ENCODE measurements at regions not wholly inside any gene's neighbourhood (a gene's known extent, or its start where the extent isn't known, plus 50 kb on each side); places are given as distances from the start of the nearest gene placed in this dataset.

- ATAC-seq = no peak
- Histone ChIP-seq H3K4me1 (no peaks in the 10 kb centered on the region), H3K27me3 (no peaks in the 10 kb centered on the region), H3K4me3 (no peak overlapping the region), H3K36me3 (no peaks in the 10 kb centered on the region), H3K27ac (no peak overlapping the region), H3K9me3 (peaks cover 0 to 18% of the 10 kb centered on the region in 2 donors)
- no peak for DNase-seq
- TF ChIP-seq CTCF (IDR thresholded peaks at IDR 0.05) = no peak
- intact Hi-C loops (cut with DNase I) = no loop called here
Measured at GRCh38 chr3:190989218-190989617, 126.7 kb upstream of the GMNC start.

GRCh38 chr3:190988102-190988501, 125.6 kb upstream of the GMNC start:
- intact Hi-C loops (cut with DNase I) = no loop called here
- DNase-seq = no peak
- no peak overlapping the region for H3K4me3 ChIP-seq
- H3K9me3 ChIP-seq = peaks cover 0 to 18% of the 10 kb centered on the region in 2 donors
- ATAC-seq = no peak
- H3K27ac ChIP-seq = no peak overlapping the region
- no peak for TF ChIP-seq CTCF (IDR thresholded peaks at IDR 0.05)
- no peaks in the 10 kb centered on the region for H3K27me3 ChIP-seq
- no peaks in the 10 kb centered on the region for H3K4me1 ChIP-seq
- no peaks in the 10 kb centered on the region for H3K36me3 ChIP-seq

DNA sequence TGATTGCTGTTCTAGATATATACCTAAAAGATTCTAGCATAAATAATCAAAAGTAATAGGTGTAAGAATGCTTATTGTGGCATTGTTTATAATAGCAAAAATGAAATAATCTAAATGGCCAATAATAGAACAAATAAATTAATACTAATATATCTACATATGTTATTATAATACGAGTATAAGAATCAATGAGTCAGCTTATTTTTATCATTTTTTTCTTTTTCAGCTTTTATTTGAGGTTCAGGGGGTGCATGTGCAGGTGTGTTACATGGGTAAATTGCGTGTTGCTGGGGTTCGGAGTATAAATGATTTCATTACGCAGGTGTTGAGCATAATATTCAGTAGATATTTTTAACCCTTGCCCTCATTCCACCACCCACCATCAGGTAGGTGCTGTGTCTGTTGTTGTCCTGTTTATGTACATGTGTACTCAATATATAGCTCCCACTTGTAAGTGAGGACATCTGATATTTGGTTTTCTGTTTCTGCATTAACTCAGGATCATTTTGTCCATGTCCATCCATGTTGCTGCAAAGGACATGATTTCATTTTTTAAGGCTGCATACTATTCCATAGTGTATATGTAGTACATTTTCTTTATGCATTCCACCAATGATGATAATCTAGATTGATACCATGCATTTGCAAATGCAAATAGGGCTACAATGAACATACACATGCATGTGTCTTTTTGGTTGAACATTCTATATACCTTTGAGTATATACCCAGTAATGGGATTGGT, 122.2 kb upstream of the GMNC start:
- ATAC-seq (no peak), DNase-seq (no peak)
- intact Hi-C loops (cut with DNase I) = no loop called here
- no peaks in the 10 kb centered on the region for H3K36me3 ChIP-seq
- no peak for TF ChIP-seq CTCF (IDR thresholded peaks at IDR 0.05)
- H3K27ac ChIP-seq = no peak overlapping the region
- no peaks in the 10 kb centered on the region for H3K27me3 ChIP-seq
- no peak overlapping the region for H3K4me3 ChIP-seq
- H3K4me1 ChIP-seq = no peaks in the 10 kb centered on the region
- peaks cover 0 to 18% of the 10 kb centered on the region in 2 donors for H3K9me3 ChIP-seq

GRCh38 chr3:190983875-190984274, 121.4 kb upstream of the GMNC start:
- no peak for DNase-seq
- Histone ChIP-seq H3K9me3 (peaks cover 0 to 18% of the 10 kb centered on the region in 2 donors), H3K27me3 (no peaks in the 10 kb centered on the region), H3K27ac (no peak overlapping the region), H3K4me3 (no peak overlapping the region), H3K36me3 (no peaks in the 10 kb centered on the region), H3K4me1 (no peaks in the 10 kb centered on the region)
- no peak for TF ChIP-seq CTCF (IDR thresholded peaks at IDR 0.05)
- no peak for ATAC-seq
- intact Hi-C loops (cut with DNase I) = no loop called here

DNA sequence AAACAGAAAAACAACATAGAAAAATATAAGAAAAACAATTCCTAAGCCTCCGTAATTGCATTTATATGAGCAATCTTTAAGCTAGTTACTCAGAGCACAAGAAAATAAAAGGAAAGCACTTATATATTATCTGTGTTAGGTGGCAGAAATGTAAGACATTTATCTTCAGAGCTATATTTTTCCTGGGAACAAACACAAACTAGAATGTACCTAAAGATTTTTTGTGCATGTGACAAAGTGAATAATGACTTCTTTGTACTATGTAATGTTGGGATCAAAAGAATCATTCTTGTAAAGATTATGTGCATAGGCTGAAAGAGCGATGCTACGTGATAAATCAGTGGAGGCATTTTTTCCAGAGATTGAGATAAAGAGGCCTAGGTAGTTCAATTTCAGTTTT, 111.3 kb upstream of the GMNC start:
- no peak for DNase-seq
- no peak for TF ChIP-seq CTCF (IDR thresholded peaks at IDR 0.05)
- no peaks in the 10 kb centered on the region for H3K27me3 ChIP-seq
- no peak for ATAC-seq
- H3K4me3 ChIP-seq = no peak overlapping the region
- intact Hi-C loops (cut with DNase I) = no loop called here
- no peaks in the 10 kb centered on the region for H3K36me3 ChIP-seq
- H3K27ac ChIP-seq = no peak overlapping the region
- H3K4me1 ChIP-seq = no peaks in the 10 kb centered on the region
- H3K9me3 ChIP-seq = no peaks in the 10 kb centered on the region
